ENCODE measurements at regions not wholly inside any gene's neighbourhood (a gene's known extent, or its start where the extent isn't known, plus 50 kb on each side); places are given as distances from the start of the nearest gene placed in this dataset.

DNA sequence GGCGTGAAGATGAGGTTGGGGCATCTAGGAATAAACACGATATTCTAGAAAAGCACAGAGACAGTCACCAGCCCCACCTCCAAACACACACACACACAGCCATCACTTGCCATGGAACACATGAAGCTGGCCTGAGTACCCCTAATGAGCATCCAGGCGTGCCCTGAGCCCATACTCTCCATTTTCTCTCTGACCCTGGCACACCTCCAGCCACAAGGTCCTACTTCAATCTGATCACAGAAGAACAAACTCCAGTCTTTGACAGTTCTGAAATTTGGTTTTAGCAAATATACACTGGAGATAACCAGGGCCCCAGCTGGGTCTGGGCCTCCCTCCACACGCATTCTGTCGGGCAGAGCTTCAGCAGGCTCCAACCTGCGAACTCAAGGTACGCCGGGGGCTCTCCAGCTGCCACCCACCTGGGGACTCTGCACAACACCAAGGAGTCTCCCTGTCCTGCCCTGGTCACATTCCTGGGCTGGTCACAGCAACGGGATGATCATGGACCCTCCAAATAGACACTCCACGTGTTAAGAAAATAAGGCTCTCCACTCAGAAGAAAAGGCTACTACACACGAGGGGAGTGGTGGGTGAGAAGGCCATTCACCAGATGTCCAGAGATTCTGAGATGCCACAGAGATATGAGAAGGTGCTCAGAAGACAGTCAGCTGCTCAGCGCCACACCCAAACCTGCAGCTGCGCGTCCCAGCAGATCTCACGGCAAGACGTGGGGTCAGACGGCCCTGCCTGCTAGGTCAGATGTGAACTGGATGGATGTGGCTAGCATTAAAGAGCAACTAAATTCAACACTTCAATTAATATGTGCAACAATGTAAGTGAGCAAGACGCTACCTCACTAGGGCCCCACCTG lies 57.0 kb upstream of the PNMA1 start:
- Mint-ChIP-seq H3K9me3 (ENCODE audit: low read depth) (no peaks in the 10 kb centered on the region), H3K27ac (peak overlapping the region; percentile 85), H3K36me3 (ENCODE audit: insufficient read depth) (no peaks in the 10 kb centered on the region), H3K27me3 (no peaks in the 10 kb centered on the region), H3K4me3 (ENCODE audit: low read depth) (no peak overlapping the region), H3K4me1 (ENCODE audit: low read depth) (peaks cover 24% of the 10 kb centered on the region)
- DNase-seq (ENCODE audit: low spot score, unreplicated experiment): no peak
- TF ChIP-seq, protein P1, sequence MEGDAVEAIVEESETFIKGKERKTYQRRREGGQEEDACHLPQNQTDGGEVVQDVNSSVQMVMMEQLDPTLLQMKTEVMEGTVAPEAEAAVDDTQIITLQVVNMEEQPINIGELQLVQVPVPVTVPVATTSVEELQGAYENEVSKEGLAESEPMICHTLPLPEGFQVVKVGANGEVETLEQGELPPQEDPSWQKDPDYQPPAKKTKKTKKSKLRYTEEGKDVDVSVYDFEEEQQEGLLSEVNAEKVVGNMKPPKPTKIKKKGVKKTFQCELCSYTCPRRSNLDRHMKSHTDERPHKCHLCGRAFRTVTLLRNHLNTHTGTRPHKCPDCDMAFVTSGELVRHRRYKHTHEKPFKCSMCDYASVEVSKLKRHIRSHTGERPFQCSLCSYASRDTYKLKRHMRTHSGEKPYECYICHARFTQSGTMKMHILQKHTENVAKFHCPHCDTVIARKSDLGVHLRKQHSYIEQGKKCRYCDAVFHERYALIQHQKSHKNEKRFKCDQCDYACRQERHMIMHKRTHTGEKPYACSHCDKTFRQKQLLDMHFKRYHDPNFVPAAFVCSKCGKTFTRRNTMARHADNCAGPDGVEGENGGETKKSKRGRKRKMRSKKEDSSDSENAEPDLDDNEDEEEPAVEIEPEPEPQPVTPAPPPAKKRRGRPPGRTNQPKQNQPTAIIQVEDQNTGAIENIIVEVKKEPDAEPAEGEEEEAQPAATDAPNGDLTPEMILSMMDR (IDR thresholded peaks at IDR 0.05; ENCODE audit: unreplicated experiment): no peak

DNA sequence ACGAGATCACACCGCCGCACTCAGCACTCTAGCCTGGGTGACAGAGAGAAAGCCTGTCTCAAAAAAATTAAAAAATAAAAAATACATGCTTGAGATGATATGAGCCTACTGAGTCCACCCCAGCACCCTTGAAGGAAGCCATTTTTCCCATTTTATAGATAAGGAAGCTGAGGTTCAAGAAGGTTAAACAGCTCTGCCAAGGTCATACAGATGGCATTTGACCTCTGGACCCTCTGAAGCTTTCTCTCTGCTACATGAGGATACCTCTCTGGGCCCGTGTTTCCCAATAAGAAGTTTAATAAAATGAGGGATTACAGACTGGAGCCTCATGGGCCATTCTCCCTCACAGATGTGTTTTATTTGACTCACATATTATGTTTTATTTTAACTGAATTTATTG lies 53.9 kb upstream of the PNMA1 start:
- no peak for DNase-seq (ENCODE audit: low spot score, unreplicated experiment)
- peaks cover 40% of the 10 kb centered on the region for H3K4me1 Mint-ChIP-seq (ENCODE audit: low read depth)
- H3K9me3 Mint-ChIP-seq (ENCODE audit: low read depth): no peaks in the 10 kb centered on the region
- H3K27ac Mint-ChIP-seq: no peak overlapping the region
- H3K4me3 Mint-ChIP-seq (ENCODE audit: low read depth): no peak overlapping the region
- no peaks in the 10 kb centered on the region for H3K27me3 Mint-ChIP-seq
- TF ChIP-seq, protein P1 (IDR thresholded peaks at IDR 0.05; ENCODE audit: unreplicated experiment): no peak
- no peaks in the 10 kb centered on the region for H3K36me3 Mint-ChIP-seq (ENCODE audit: insufficient read depth)

DNA sequence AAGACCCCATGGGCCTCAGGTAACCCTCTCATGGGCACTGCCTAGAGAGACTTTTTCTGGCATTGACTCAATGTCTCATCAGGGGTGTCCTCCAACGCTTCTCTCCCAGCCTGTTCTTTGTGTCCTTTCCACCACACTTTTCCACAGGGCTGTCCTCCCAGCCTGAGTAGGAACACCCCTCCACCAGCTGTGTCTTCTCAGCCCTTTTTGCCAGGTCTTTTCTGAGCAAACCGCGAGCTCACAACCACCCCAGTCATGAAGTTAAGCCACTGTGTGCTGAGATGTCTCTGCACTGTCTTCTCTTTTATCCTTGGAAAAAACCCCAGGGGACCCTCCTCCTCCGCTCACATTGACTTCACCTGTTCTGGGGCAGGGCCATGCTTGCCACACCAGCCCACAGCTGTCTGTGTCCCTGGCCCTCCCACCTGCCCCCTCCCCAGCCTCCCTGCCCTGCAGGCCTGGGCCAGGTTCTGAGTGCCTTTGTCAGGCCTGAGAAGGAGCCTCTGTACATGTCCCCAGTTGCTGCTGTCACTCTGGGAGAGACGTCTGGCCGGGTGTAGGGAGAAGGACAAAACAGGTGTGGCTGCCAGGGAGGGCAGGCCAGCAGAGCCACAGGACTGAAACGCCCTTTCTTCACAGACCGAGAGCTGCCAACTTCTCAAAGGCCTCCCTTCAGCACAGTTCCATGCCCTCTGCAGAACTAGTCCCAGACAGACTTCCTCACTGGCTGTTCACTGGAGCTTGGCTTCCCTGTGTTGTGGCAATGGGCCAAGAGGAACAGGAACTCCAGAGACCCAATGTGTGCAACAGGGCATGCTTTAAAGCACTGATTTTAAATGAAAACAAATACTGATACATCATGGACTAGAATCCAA lies 50.5 kb upstream of the PNMA1 start:
- Mint-ChIP-seq H3K9me3 (ENCODE audit: low read depth) (no peaks in the 10 kb centered on the region), H3K4me3 (ENCODE audit: low read depth) (no peak overlapping the region), H3K4me1 (ENCODE audit: low read depth) (peaks cover 43% of the 10 kb centered on the region), H3K36me3 (ENCODE audit: insufficient read depth) (no peaks in the 10 kb centered on the region), H3K27me3 (no peaks in the 10 kb centered on the region), H3K27ac (peak overlapping the region; percentile 68)
- TF ChIP-seq, protein P1 (IDR thresholded peaks at IDR 0.05; ENCODE audit: unreplicated experiment): no peak
- no peak for DNase-seq (ENCODE audit: low spot score, unreplicated experiment)

Measured in progenitor cell of endocrine pancreas (in vitro differentiated cells).